K562 (cell line): ENCODE measurements at regions not wholly inside any gene's neighbourhood (a gene's known extent, or its start where the extent isn't known, plus 50 kb on each side); places are given as distances from the start of the nearest gene placed in this dataset.
A peak's percentile ranks its signal among the peaks of the same experiment; 100 is the strongest.

Source experiments
- CEBPG ChIP-seq, 3 experiments: fragments of 200-800 bp in 1 of 3; sonication (Bioruptor generic) in 1 of 3; sonication (generic) in 1 of 3; formaldehyde crosslinking in 1 of 3; IDR thresholded peaks in 2 of 3; conservative IDR thresholded peaks in 1 of 3; 2 replicates each; pipeline versions ENCODE4 v1.6.1 to v1.8.0; 2016 to 2022; ENCODE audit warnings: missing compliant biosample characterization in 2 of 3, missing genetic modification characterization in 2 of 3, mild to moderate bottlenecking in 1 of 3, missing genetic modification reagents in 1 of 3
- CHD1 ChIP-seq: fragments of 200-600 bp; sonication (generic); IDR thresholded peaks from one replicate; pipeline ENCODE4 v1.6.1; 2012; ENCODE audit warnings: mild to moderate bottlenecking, moderate library complexity, low read length, inconsistent platforms
- L3MBTL2 ChIP-seq: fragments of 450-650 bp; IDR thresholded peaks from 2 replicates; pipeline ENCODE4 v1.6.1; 2016; ENCODE audit warnings: mild to moderate bottlenecking, moderate library complexity
- NCOA1 ChIP-seq: fragments of 450-650 bp; IDR thresholded peaks from 2 replicates; pipeline ENCODE4 v1.6.1; 2016; ENCODE audit warnings: low read depth
- NR2C2 ChIP-seq, 2 experiments: fragments of 200-800 bp in 1 of 2; sonication (Bioruptor generic) in 1 of 2; sonication (generic) in 1 of 2; formaldehyde crosslinking in 1 of 2; IDR thresholded peaks; 2 replicates each; pipeline versions ENCODE4 v1.6.1 to v1.8.0; 2016 to 2022; ENCODE audit warnings: mild to moderate bottlenecking in 1 of 2, missing compliant biosample characterization in 1 of 2, missing genetic modification characterization in 1 of 2, missing genetic modification reagents in 1 of 2
- NRF1 ChIP-seq, 2 experiments: fragments of 450-650 bp; IDR thresholded peaks in 1 of 2; conservative IDR thresholded peaks in 1 of 2; 2 replicates each; pipeline ENCODE4 v1.6.1; 2014; ENCODE audit warnings: mild to moderate bottlenecking in 2 of 2
- OTX1 ChIP-seq: fragments of 450-650 bp; formaldehyde crosslinking; IDR thresholded peaks from 2 replicates; pipeline ENCODE4 v1.4.0; 2022; ENCODE audit warnings: mild to moderate bottlenecking
- PCBP1 ChIP-seq: fragments of 200-400 bp; formaldehyde crosslinking; IDR thresholded peaks from 2 replicates; pipeline ENCODE4 v1.6.1; 2018; ENCODE audit warnings: mild to moderate bottlenecking, low read depth, low read length; ENCODE audit not compliant: poor library complexity, severe bottlenecking
- POLR2G ChIP-seq: fragments of 200-400 bp; formaldehyde crosslinking; IDR thresholded peaks from 2 replicates; pipeline ENCODE4 v1.6.1; 2017; ENCODE audit warnings: low read depth, mild to moderate bottlenecking, antibody characterized with exemption, low read length, moderate library complexity
- RBBP5 ChIP-seq: fragments of 200-600 bp; sonication (generic); IDR thresholded peaks from 2 replicates; pipeline ENCODE4 v1.6.1; 2012; ENCODE audit warnings: borderline replicate concordance, mild to moderate bottlenecking, low read length, control low read depth, inconsistent platforms; ENCODE audit not compliant: insufficient read depth, poor library complexity, severe bottlenecking
- TBP ChIP-seq: optimal IDR thresholded peaks from 2 replicates; pipeline ENCODE3; 2011; ENCODE audit warnings: low read depth, low read length, improper control_type of control experiment
- TF ChIP-seq, protein P1 (sequence below), 3 experiments: fragments of 200-800 bp in 1 of 3; sonication (Bioruptor generic) in 1 of 3; sonication (generic) in 1 of 3; formaldehyde crosslinking in 1 of 3; IDR thresholded peaks; 2 replicates each; pipeline versions ENCODE4 v1.6.1 to v1.8.0; 2016 to 2022; ENCODE audit warnings: mild to moderate bottlenecking in 2 of 3, missing compliant biosample characterization in 2 of 3, missing genetic modification characterization in 2 of 3, missing genetic modification reagents in 1 of 3
- TF ChIP-seq, protein P2 (sequence below): fragments of 250-450 bp; sonication (Bioruptor Pico); IDR thresholded peaks from 2 replicates; pipeline ENCODE4 v1.5.0; 2022; ENCODE audit warnings: mild to moderate bottlenecking

DNA sequence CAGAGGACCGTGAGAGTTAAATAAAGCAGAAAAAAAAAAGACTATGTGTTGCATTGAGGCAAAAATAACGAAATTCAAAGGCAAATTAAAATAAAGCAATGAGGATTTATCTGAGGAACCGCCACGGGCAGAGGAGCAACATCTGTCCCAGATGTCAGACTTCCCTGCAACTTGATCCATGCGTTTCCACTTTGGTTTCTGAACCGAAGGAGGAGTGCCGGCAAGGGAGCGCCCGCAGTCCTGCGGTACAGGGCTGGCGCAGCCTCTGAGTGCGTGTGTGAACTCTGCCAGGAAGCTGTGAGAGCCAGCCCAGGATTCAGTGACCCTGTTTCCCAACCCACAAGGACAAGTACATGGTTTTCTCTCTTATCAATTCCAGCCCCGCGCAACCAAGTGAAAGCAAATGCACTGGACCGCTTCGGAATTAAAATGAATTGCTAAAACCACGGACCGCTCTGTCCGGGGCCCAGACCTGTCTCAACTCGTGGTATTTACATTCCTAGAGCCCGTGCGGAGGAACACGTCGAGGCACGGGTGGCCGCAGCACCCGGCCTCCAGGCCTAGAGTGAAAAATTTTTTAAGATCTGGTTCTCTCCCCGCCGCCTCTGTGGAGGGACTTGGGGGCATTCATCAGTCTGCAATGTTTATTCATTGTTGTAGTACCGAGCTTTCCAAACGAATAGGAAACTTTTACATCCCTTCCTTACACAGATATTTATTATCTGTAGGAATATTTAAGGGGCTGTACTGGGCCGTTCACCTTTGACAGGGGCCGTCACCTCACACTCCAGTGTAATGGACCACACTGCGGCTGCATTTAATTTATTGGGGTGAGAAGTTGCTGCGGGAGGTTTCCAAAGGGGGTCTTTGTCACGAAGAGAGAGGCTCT lies 291.5 kb upstream of the NFE2L3 start (continued):
- TF ChIP-seq CHD1: no peak
- no peak for TF ChIP-seq NCOA1
- peak; percentile 36; the same call in 1 of the 2 replicates for TF ChIP-seq POLR2G
- TF ChIP-seq CEBPG (CRISPR knock-in tag; IDR thresholded peaks at IDR 0.05): no peak
- TF ChIP-seq CEBPG (tag; conservative IDR thresholded peaks at IDR 0.05 in 1 of 2, IDR thresholded peaks at IDR 0.05 in 1 of 2): no peak
- no peak for TF ChIP-seq PCBP1
- peak; percentile 60 to 71 for TF ChIP-seq NRF1 (conservative IDR thresholded peaks at IDR 0.05 in 1 of 2, IDR thresholded peaks at IDR 0.05 in 1 of 2)
- TF ChIP-seq, protein P1, sequence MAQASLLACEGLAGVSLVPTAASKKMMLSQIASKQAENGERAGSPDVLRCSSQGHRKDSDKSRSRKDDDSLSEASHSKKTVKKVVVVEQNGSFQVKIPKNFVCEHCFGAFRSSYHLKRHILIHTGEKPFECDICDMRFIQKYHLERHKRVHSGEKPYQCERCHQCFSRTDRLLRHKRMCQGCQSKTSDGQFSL (CRISPR knock-in tag; IDR thresholded peaks at IDR 0.05): no peak
- TF ChIP-seq, protein P1 (tag; IDR thresholded peaks at IDR 0.05): no peak
- TF ChIP-seq OTX1: no peak
- TF ChIP-seq NR2C2 (CRISPR knock-in tag; IDR thresholded peaks at IDR 0.05): no peak
- no peak for TF ChIP-seq NR2C2 (tag; IDR thresholded peaks at IDR 0.05)
- TF ChIP-seq, protein P2, sequence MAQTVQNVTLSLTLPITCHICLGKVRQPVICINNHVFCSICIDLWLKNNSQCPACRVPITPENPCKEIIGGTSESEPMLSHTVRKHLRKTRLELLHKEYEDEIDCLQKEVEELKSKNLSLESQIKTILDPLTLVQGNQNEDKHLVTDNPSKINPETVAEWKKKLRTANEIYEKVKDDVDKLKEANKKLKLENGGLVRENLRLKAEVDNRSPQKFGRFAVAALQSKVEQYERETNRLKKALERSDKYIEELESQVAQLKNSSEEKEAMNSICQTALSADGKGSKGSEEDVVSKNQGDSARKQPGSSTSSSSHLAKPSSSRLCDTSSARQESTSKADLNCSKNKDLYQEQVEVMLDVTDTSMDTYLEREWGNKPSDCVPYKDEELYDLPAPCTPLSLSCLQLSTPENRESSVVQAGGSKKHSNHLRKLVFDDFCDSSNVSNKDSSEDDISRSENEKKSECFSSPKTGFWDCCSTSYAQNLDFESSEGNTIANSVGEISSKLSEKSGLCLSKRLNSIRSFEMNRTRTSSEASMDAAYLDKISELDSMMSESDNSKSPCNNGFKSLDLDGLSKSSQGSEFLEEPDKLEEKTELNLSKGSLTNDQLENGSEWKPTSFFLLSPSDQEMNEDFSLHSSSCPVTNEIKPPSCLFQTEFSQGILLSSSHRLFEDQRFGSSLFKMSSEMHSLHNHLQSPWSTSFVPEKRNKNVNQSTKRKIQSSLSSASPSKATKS: no peak
- TF ChIP-seq L3MBTL2: peak; percentile 29; the same call in 1 of the 2 replicates
- TF ChIP-seq TBP: peak; percentile 18
- peak; percentile 33 for TF ChIP-seq RBBP5
- TF ChIP-seq, all 486 proteins: peak for 14
